ENCODE measurements at regions not wholly inside any gene's neighbourhood (a gene's known extent, or its start where the extent isn't known, plus 50 kb on each side); places are given as distances from the start of the nearest gene placed in this dataset.

- H3K36me3 ChIP-seq (ENCODE audit: control insufficient read depth in 2 of 2, extremely low read depth in 1 of 2, insufficient read depth in 2 of 2, low read length in 2 of 2): no peaks in the 10 kb centered on the region
- DNase-seq (ENCODE audit: low read depth, low spot score) (no peak), FAIRE-seq (no peak)
- no peak overlapping the region for H2AFZ ChIP-seq (ENCODE audit: control insufficient read depth, low read length)
- H3K4me1 ChIP-seq (ENCODE audit: control insufficient read depth, extremely low read depth, insufficient read depth, low read length): no peaks in the 10 kb centered on the region
- dilution Hi-C loops (cut with MboI; ENCODE audit: extremely low pct_ligation_motif_present, low sequenced_read_pairs): no loop called here
- H3K4me2 ChIP-seq (ENCODE audit: control insufficient read depth, extremely low read depth, insufficient read depth, low read depth, low read length): no peak overlapping the region
- H3K79me2 ChIP-seq (ENCODE audit: control insufficient read depth, insufficient read depth, low read length): no peaks in the 10 kb centered on the region
- no peak overlapping the region for H3K27ac ChIP-seq (ENCODE audit: control insufficient read depth, insufficient read depth, low read length)
- H3K27me3 ChIP-seq (ENCODE audit: control insufficient read depth, extremely low read depth, insufficient read depth, low read length): no peaks in the 10 kb centered on the region
- no peaks in the 10 kb centered on the region for H4K20me1 ChIP-seq (ENCODE audit: control insufficient read depth, extremely low read depth, insufficient read depth, low read length)
- no peaks in the 10 kb centered on the region for H3K9me1 ChIP-seq (ENCODE audit: control insufficient read depth, extremely low read depth, insufficient read depth, low read length)
- no peaks in the 10 kb centered on the region for H3K9me3 ChIP-seq (ENCODE audit: control insufficient read depth, low read depth, low read length)
- no peak overlapping the region for H3K9ac ChIP-seq (ENCODE audit: control insufficient read depth, extremely low read depth, insufficient read depth, low read length)
- no peak overlapping the region for H3K4me3 ChIP-seq (ENCODE audit: control insufficient read depth in 2 of 3, extremely low read depth in 1 of 3, insufficient read depth in 2 of 3, low read depth in 1 of 3, low read length in 3 of 3)
- TF ChIP-seq CTCF (optimal IDR thresholded peaks at IDR 0.05 in 1 of 3, IDR thresholded peaks at IDR 0.05 in 1 of 3, conservative IDR thresholded peaks at IDR 0.05 in 1 of 3; ENCODE audit: extremely low read depth in 1 of 3, insufficient read depth in 2 of 3, low read length in 3 of 3): no peak
- no peak for TF ChIP-seq EZH2 (IDR thresholded peaks at IDR 0.05; ENCODE audit: low read length)
These were observed 130.6 kb upstream of the TAB2 start for GRCh38 chr6:149186873-149187272.

GRCh38 chr6:149190224-149190831 lies 127.2 kb upstream of the TAB2 start:
- TF ChIP-seq EZH2 (IDR thresholded peaks at IDR 0.05; ENCODE audit: low read length) (no peak), CTCF (optimal IDR thresholded peaks at IDR 0.05 in 1 of 3, IDR thresholded peaks at IDR 0.05 in 1 of 3, conservative IDR thresholded peaks at IDR 0.05 in 1 of 3; ENCODE audit: extremely low read depth in 1 of 3, insufficient read depth in 2 of 3, low read length in 3 of 3) (peak in 2 of 3 experiments; percentile 22 to 53)
- no peaks in the 10 kb centered on the region for H4K20me1 ChIP-seq (ENCODE audit: control insufficient read depth, extremely low read depth, insufficient read depth, low read length)
- no peaks in the 10 kb centered on the region for H3K36me3 ChIP-seq (ENCODE audit: control insufficient read depth in 2 of 2, extremely low read depth in 1 of 2, insufficient read depth in 2 of 2, low read length in 2 of 2)
- H3K4me2 ChIP-seq (ENCODE audit: control insufficient read depth, extremely low read depth, insufficient read depth, low read depth, low read length): no peak overlapping the region
- no peaks in the 10 kb centered on the region for H3K4me1 ChIP-seq (ENCODE audit: control insufficient read depth, extremely low read depth, insufficient read depth, low read length)
- no peaks in the 10 kb centered on the region for H3K9me3 ChIP-seq (ENCODE audit: control insufficient read depth, low read depth, low read length)
- no peaks in the 10 kb centered on the region for H3K27me3 ChIP-seq (ENCODE audit: control insufficient read depth, extremely low read depth, insufficient read depth, low read length)
- no peak overlapping the region for H3K9ac ChIP-seq (ENCODE audit: control insufficient read depth, extremely low read depth, insufficient read depth, low read length)
- dilution Hi-C loops (cut with MboI; ENCODE audit: extremely low pct_ligation_motif_present, low sequenced_read_pairs): no loop called here
- no peak overlapping the region for H3K4me3 ChIP-seq (ENCODE audit: control insufficient read depth in 2 of 3, extremely low read depth in 1 of 3, insufficient read depth in 2 of 3, low read depth in 1 of 3, low read length in 3 of 3)
- FAIRE-seq (no peak), DNase-seq (ENCODE audit: low read depth, low spot score) (no peak)
- H3K79me2 ChIP-seq (ENCODE audit: control insufficient read depth, insufficient read depth, low read length): no peaks in the 10 kb centered on the region
- H3K9me1 ChIP-seq (ENCODE audit: control insufficient read depth, extremely low read depth, insufficient read depth, low read length): no peaks in the 10 kb centered on the region
- no peak overlapping the region for H2AFZ ChIP-seq (ENCODE audit: control insufficient read depth, low read length)
- no peak overlapping the region for H3K27ac ChIP-seq (ENCODE audit: control insufficient read depth, insufficient read depth, low read length)

All from keratinocyte (primary cell).